K562 (cell line): ENCODE measurements at regions not wholly inside any gene's neighbourhood (a gene's known extent, or its start where the extent isn't known, plus 50 kb on each side); places are given as distances from the start of the nearest gene placed in this dataset.

ENCODE experiments used
- ARID1B ChIP-seq: fragments of 450-650 bp; IDR thresholded peaks from 2 replicates; pipeline ENCODE4 v1.6.1; 2016; ENCODE audit warnings: antibody characterized with exemption, mild to moderate bottlenecking, inconsistent platforms
- CAMTA2 ChIP-seq: fragments of 250-450 bp; sonication (Bioruptor Pico); conservative IDR thresholded peaks from 2 replicates; pipeline ENCODE4 v1.5.1; 2022
- CBFA2T2 ChIP-seq: fragments of 450-650 bp; conservative IDR thresholded peaks from 2 replicates; pipeline ENCODE4 v1.6.1; 2017; ENCODE audit warnings: mild to moderate bottlenecking
- CC2D1A ChIP-seq: fragments of 450-650 bp; IDR thresholded peaks from 2 replicates; pipeline ENCODE4 v1.6.1; 2017; ENCODE audit warnings: mild to moderate bottlenecking
- HMGN3 ChIP-seq: IDR thresholded peaks from 2 replicates; pipeline ENCODE4 v1.6.1; 2011; ENCODE audit warnings: borderline replicate concordance, low read depth, mild to moderate bottlenecking, mixed read lengths, low read length; ENCODE audit not compliant: insufficient read length; ENCODE audit errors: extremely low read depth
- NCOR1 ChIP-seq: fragments of 450-650 bp; IDR thresholded peaks from 2 replicates; pipeline ENCODE4 v1.6.1; 2016; ENCODE audit warnings: mild to moderate bottlenecking, moderate library complexity
- NEUROD1 ChIP-seq: fragments of 150-350 bp; IDR thresholded peaks from 2 replicates; pipeline ENCODE4 v1.6.1; 2014; ENCODE audit warnings: borderline replicate concordance, low read length, low read depth; ENCODE audit not compliant: partially characterized antibody
- NR2C2 ChIP-seq, 2 experiments: fragments of 200-800 bp in 1 of 2; sonication (Bioruptor generic) in 1 of 2; sonication (generic) in 1 of 2; formaldehyde crosslinking in 1 of 2; IDR thresholded peaks; 2 replicates each; pipeline versions ENCODE4 v1.6.1 to v1.8.0; 2016 to 2022; ENCODE audit warnings: mild to moderate bottlenecking in 1 of 2, missing compliant biosample characterization in 1 of 2, missing genetic modification characterization in 1 of 2, missing genetic modification reagents in 1 of 2
- RBM25 ChIP-seq: fragments of 200-400 bp; formaldehyde crosslinking; IDR thresholded peaks from 2 replicates; pipeline ENCODE4 v1.6.1; 2018; ENCODE audit warnings: low read length, low read depth, moderate library complexity; ENCODE audit not compliant: severe bottlenecking
- SMC3 ChIP-seq: conservative IDR thresholded peaks from 2 replicates; pipeline ENCODE4 v1.6.1; 2011; ENCODE audit warnings: low read depth, low read length, improper control_type of control experiment; ENCODE audit not compliant: insufficient read depth
- TCF7L2 ChIP-seq: fragments of 150-350 bp; IDR thresholded peaks from 2 replicates; pipeline ENCODE4 v1.6.1; 2016; ENCODE audit warnings: low read depth, mild to moderate bottlenecking, low read length, moderate library complexity
- ZNF140 ChIP-seq: fragments of 250-450 bp; sonication (Bioruptor Pico); IDR thresholded peaks from 2 replicates; pipeline ENCODE4 v1.8.0; 2021; ENCODE audit warnings: moderate library complexity, mild to moderate bottlenecking, inconsistent platforms
- ZNF436 ChIP-seq: fragments of 250-450, 450-650 bp; sonication (Bioruptor Pico); formaldehyde crosslinking; IDR thresholded peaks from 2 replicates; pipeline ENCODE4 v1.7.0; 2020; ENCODE audit warnings: mild to moderate bottlenecking
- TF ChIP-seq, protein P1 (sequence below): sonication (generic); formaldehyde crosslinking; IDR thresholded peaks from 2 replicates; pipeline ENCODE4 v1.8.0; 2023; ENCODE audit warnings: missing genetic modification reagents, mild to moderate bottlenecking, borderline replicate concordance
- TF ChIP-seq, protein P2 (sequence below): fragments of 450-650 bp; formaldehyde crosslinking; IDR thresholded peaks from 2 replicates; pipeline ENCODE4 v1.4.0; 2020; ENCODE audit warnings: mild to moderate bottlenecking, moderate library complexity

DNA sequence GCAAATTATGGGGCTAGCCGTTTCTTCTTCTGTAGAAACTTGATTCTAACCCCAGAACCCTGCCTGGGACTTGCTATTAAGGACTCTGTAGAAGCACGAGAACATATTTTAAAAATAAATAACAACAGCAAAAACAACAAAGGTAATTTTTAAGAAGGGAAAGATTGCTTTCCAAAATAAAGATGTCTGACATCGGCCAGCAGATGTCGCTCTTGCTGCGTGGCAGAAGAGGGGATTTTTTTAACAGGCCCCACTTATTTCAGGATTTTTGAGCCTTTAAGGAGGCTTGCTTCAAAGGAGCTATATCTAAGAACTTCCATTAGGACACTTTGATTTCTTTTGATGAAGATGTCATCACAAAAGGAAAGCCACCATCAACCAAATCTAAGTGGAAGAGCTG, 62.8 kb upstream of the EGFL6 start (continued):
- TF ChIP-seq NR2C2 (CRISPR knock-in tag; IDR thresholded peaks at IDR 0.05) (no peak), NR2C2 (tag; IDR thresholded peaks at IDR 0.05) (no peak), ZNF140 (CRISPR knock-in tag) (no peak), SMC3 (peak; percentile 71), NCOR1 (no peak), RBM25 (no peak), ZNF436 (CRISPR knock-in tag) (no peak), CC2D1A (no peak), TCF7L2 (no peak), CBFA2T2 (no peak), ARID1B (no peak), NEUROD1 (no peak), HMGN3 (no peak), CAMTA2 (CRISPR knock-in tag) (no peak)
- TF ChIP-seq, protein P1, sequence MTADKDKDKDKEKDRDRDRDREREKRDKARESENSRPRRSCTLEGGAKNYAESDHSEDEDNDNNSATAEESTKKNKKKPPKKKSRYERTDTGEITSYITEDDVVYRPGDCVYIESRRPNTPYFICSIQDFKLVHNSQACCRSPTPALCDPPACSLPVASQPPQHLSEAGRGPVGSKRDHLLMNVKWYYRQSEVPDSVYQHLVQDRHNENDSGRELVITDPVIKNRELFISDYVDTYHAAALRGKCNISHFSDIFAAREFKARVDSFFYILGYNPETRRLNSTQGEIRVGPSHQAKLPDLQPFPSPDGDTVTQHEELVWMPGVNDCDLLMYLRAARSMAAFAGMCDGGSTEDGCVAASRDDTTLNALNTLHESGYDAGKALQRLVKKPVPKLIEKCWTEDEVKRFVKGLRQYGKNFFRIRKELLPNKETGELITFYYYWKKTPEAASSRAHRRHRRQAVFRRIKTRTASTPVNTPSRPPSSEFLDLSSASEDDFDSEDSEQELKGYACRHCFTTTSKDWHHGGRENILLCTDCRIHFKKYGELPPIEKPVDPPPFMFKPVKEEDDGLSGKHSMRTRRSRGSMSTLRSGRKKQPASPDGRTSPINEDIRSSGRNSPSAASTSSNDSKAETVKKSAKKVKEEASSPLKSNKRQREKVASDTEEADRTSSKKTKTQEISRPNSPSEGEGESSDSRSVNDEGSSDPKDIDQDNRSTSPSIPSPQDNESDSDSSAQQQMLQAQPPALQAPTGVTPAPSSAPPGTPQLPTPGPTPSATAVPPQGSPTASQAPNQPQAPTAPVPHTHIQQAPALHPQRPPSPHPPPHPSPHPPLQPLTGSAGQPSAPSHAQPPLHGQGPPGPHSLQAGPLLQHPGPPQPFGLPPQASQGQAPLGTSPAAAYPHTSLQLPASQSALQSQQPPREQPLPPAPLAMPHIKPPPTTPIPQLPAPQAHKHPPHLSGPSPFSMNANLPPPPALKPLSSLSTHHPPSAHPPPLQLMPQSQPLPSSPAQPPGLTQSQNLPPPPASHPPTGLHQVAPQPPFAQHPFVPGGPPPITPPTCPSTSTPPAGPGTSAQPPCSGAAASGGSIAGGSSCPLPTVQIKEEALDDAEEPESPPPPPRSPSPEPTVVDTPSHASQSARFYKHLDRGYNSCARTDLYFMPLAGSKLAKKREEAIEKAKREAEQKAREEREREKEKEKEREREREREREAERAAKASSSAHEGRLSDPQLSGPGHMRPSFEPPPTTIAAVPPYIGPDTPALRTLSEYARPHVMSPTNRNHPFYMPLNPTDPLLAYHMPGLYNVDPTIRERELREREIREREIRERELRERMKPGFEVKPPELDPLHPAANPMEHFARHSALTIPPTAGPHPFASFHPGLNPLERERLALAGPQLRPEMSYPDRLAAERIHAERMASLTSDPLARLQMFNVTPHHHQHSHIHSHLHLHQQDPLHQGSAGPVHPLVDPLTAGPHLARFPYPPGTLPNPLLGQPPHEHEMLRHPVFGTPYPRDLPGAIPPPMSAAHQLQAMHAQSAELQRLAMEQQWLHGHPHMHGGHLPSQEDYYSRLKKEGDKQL = no peak
- TF ChIP-seq, protein P2, sequence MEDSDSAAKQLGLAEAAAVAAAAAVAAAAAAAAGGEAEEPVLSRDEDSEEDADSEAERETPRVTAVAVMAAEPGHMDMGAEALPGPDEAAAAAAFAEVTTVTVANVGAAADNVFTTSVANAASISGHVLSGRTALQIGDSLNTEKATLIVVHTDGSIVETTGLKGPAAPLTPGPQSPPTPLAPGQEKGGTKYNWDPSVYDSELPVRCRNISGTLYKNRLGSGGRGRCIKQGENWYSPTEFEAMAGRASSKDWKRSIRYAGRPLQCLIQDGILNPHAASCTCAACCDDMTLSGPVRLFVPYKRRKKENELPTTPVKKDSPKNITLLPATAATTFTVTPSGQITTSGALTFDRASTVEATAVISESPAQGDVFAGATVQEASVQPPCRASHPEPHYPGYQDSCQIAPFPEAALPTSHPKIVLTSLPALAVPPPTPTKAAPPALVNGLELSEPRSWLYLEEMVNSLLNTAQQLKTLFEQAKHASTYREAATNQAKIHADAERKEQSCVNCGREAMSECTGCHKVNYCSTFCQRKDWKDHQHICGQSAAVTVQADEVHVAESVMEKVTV (CRISPR knock-in tag) = peak; percentile 91
